Motor neuron (in vitro differentiated cells): ENCODE measurements at regions not wholly inside any gene's neighbourhood (a gene's known extent, or its start where the extent isn't known, plus 50 kb on each side); places are given as distances from the start of the nearest gene placed in this dataset.
"Not testable (repeated sequence)": the region's sequence is repeated elsewhere in the genome, so short reads cannot be mapped to it uniquely, and the experiment has no call there.

Experiments
- ATAC-seq, 8 experiments: fragments of 200-7000 bp; cut with Tn5 transposase; replicated peaks in 6 of 8; 2 replicates each; pipeline ENCODE4 v1.8.0; 2021; ENCODE audit warnings: mild to moderate bottlenecking in 8 of 8, moderate library complexity in 8 of 8
- H3K27ac ChIP-seq, 2 donors: fragments of 250-450 bp; sonication (Bioruptor Pico); 2 replicates each; pipeline ENCODE4 v1.9.0; 2021; ENCODE audit warnings: antibody characterized with exemption in 2 of 2, mild to moderate bottlenecking in 2 of 2, moderate library complexity in 1 of 2
- H3K4me1 ChIP-seq, 2 donors: fragments of 250-450 bp; sonication (Bioruptor Pico); replicated peaks in 1 of 2; 2 replicates each; pipeline ENCODE4 v1.6.1; 2021; ENCODE audit warnings: antibody characterized with exemption in 2 of 2, mild to moderate bottlenecking in 2 of 2, moderate library complexity in 1 of 2
- H3K4me3 ChIP-seq, 5 donors: fragments of 250-450 bp; sonication (Bioruptor Pico); 2 replicates each; pipeline ENCODE4 v1.9.0; 2021; ENCODE audit warnings: antibody characterized with exemption in 5 of 5, mild to moderate bottlenecking in 5 of 5, moderate library complexity in 4 of 5
- WGBS, 10 experiments: fragments of 450-650 bp; shearing (Covaris generic); methylation state at CpG; one replicate each; pipeline ENCODE4 v1.0.0; 2022; 5-methylcytosine and 5-hydroxymethylcytosine counted together
- in situ Hi-C, 9 experiments: fragments of 400-800 bp; cut with MboI; loops; one replicate each; pipeline ENCODE4 v1.15.0; 2021; ENCODE audit warnings: low sequenced_read_pairs in 9 of 9, low pct_unique_long_range_greater_than_20kb in 2 of 9; ENCODE audit not compliant: unreplicated experiment in 9 of 9

DNA sequence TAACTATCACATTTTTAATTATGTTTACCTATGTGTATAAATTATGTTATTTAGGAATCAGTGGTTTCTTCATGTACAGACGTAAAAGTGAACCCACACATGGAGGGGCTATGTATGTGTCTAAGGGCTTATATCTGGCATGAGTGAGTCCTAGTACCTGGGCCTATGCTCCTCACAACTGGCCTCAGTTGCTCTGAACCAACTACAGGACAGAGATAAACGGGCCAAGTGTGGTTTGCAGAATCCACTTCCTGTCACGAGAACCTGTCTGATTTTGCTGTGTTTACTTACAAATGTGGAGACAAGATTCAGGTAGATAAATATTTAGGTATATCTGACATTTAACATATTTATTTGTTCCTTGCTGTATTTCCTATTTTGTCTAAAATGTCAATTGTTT is 562.5 kb downstream of the TMEM121 start:
- H3K4me1 ChIP-seq, ATAC-seq, H3K4me3 ChIP-seq, in situ Hi-C loops, H3K27ac ChIP-seq: not testable (repeated sequence)
- WGBS, 10 experiments, result 0 to 40% (median 17%) methylated on average over 1 to 2 of the region's 3 CpGs; no CpG with 5 or more reads in 7 of the 10 experiments

DNA sequence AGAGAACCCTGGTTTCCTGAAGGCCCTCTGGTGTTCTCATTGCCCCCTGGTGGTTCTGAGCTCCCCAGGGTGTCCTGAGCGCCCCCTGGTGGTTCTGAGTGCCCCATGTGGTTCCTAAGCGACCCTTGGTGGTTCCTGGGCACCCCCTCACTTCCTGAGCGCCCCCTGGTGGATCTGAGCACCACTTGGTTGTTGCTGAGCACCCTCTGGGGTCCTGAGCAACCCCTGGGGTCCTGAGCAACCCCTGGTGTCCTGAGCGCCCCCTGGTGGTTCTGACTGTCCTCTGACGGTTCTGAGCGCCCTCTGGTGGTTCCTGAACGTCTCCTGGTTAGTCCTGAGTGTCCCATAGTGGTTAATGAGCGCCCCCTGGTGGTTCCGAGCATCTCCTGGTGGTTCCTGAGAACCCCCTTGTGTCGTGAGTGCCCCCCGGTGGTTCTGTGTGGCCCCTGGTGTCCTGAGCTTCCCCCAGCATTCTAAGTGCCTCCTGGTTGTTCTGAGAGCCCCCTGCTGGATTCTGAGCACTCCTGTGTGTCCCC is 568.3 kb downstream of the TMEM121 start:
- Histone ChIP-seq H3K4me1 (no peaks in the 10 kb centered on the region), H3K27ac (no peak overlapping the region), H3K4me3 (no peak overlapping the region)
- in situ Hi-C loops, result no loop called here
- peak in 1 of 8 experiments; percentile 84 for ATAC-seq
- WGBS, 10 experiments, result 0% methylated on average over 2 of the region's 11 CpGs; no CpG with 5 or more reads in 9 of the 10 experiments

- ATAC-seq, result no peak
- Histone ChIP-seq H3K27ac (no peak overlapping the region), H3K4me3 (no peak overlapping the region), H3K4me1 (no peaks in the 10 kb centered on the region)
- WGBS, 10 experiments, result 0 to 10% methylated on average over 1 to 2 of the region's 7 CpGs; no CpG with 5 or more reads in 8 of the 10 experiments
- in situ Hi-C loops, result no loop called here
Measured at GRCh38 chr14:106107703-106108102, 581.3 kb downstream of the TMEM121 start.

GRCh38 chr14:106109337-106109736 is 583.0 kb downstream of the TMEM121 start:
- ATAC-seq, result peak in 1 of 8 experiments; percentile 98
- in situ Hi-C loops, result no loop called here
- H3K4me3 ChIP-seq, result no peak overlapping the region
- no peaks in the 10 kb centered on the region for H3K4me1 ChIP-seq
- no peak overlapping the region for H3K27ac ChIP-seq
- WGBS, 10 experiments, result 0% methylated on average over 1 of the region's 1 CpG; no CpG with 5 or more reads in 9 of the 10 experiments

GRCh38 chr14:106115401-106115800 is 589.0 kb downstream of the TMEM121 start:
- Histone ChIP-seq H3K4me1 (no peaks in the 10 kb centered on the region), H3K4me3 (no peak overlapping the region), H3K27ac (no peak overlapping the region)
- in situ Hi-C loops, result no loop called here
- no peak for ATAC-seq
- 0 to 20% (median 15%) methylated on average over 1 to 2 of the region's 4 CpGs; no CpG with 5 or more reads in 7 of the 10 experiments for WGBS, 10 experiments

- ATAC-seq, result peak in 1 of 8 experiments; percentile 37
- no CpG with 5 or more reads among the region's 10 CpGs for WGBS, 10 experiments
- in situ Hi-C loops, H3K4me1 ChIP-seq, H3K27ac ChIP-seq, H3K4me3 ChIP-seq: not testable (repeated sequence)
Measured at GRCh38 chr14:106116339-106116930, 590.1 kb downstream of the TMEM121 start.

DNA sequence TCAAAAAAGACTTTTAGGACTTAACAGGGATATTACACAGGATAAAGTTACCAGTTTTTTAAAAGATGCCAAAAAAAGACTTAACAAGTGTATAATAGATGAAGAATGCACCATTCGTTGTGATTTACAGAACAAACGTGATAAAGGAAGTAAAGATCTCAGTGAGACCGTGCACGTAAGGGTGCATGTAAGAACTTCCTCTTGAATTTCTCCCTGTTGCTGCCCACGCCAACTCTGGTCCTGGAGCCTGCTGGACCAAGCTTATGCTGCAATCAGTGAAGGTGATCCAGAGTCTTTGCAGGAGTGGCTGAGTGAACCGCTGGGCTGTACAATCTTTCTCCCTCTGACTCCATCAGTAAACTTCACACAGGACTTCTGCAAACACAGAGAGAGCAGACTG is 593.7 kb downstream of the TMEM121 start:
- no peak for ATAC-seq
- Histone ChIP-seq H3K4me3 (no peak overlapping the region), H3K27ac (no peak overlapping the region), H3K4me1 (no peaks in the 10 kb centered on the region)
- in situ Hi-C loops, result no loop called here
- 0 to 62% (median 29%) methylated on average over 1 to 6 of the region's 6 CpGs for WGBS, 10 experiments

DNA sequence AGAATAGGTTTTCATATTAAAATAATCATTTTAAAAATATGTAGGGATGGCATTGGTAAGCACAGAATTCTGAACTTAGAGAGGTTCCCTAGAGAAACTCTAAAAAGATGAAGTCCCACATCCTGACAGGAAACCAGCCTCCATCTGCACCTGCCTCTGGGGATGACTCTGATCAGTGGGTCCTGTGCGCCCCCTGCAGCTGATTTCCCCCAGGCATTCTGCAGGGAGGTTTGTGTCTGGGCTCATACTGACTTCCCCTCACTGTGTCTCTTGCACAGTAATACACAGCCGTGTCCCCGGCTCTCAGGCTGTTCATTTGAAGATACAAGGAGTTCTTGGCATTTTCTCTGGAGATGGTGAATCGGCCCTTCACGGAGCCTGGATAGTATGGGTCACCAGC is 602.9 kb downstream of the TMEM121 start:
- in situ Hi-C loops, result no loop called here
- Histone ChIP-seq H3K4me1 (no peaks in the 10 kb centered on the region), H3K4me3 (no peak overlapping the region), H3K27ac (no peak overlapping the region)
- ATAC-seq, result no peak
- 80% methylated on average over 1 of the region's 5 CpGs; no CpG with 5 or more reads in 9 of the 10 experiments for WGBS, 10 experiments

- WGBS, 10 experiments, result 0 to 50% (median 13%) methylated on average over 1 to 7 of the region's 8 CpGs; no CpG with 5 or more reads in 1 of the 10 experiments
- ATAC-seq, in situ Hi-C loops: not testable (repeated sequence)
Measured at GRCh38 chr14:106129904-106130661, 603.7 kb downstream of the TMEM121 start.

GRCh38 chr14:106133126-106133525 is 606.7 kb downstream of the TMEM121 start:
- H3K27ac ChIP-seq, H3K4me1 ChIP-seq, in situ Hi-C loops, ATAC-seq, H3K4me3 ChIP-seq: not testable (repeated sequence)
- WGBS, 10 experiments, result 0 to 20% methylated on average over 1 of the region's 2 CpGs; no CpG with 5 or more reads in 8 of the 10 experiments

More at GRCh38 chr14:106129904-106130661, 603.7 kb downstream of the TMEM121 start:
- not testable (repeated sequence) for H3K4me3 ChIP-seq, H3K27ac ChIP-seq, H3K4me1 ChIP-seq

- no peak for ATAC-seq
- no peak overlapping the region for H3K27ac ChIP-seq
- 0 to 45% (median 10%) methylated on average over 2 to 5 of the region's 5 CpGs; no CpG with 5 or more reads in 3 of the 10 experiments for WGBS, 10 experiments
- H3K4me1 ChIP-seq, result no peaks in the 10 kb centered on the region
- in situ Hi-C loops, result no loop called here
- H3K4me3 ChIP-seq, result no peak overlapping the region
Measured at GRCh38 chr14:106134886-106135285, 608.5 kb downstream of the TMEM121 start.

GRCh38 chr14:106141242-106142220 is 615.1 kb downstream of the TMEM121 start:
- H3K4me3 ChIP-seq, result no peak overlapping the region
- ATAC-seq, result no peak
- WGBS, 10 experiments, result 36 to 100% (median 71%) methylated on average over 2 to 6 of the region's 18 CpGs; no CpG with 5 or more reads in 5 of the 10 experiments
- H3K27ac ChIP-seq, result no peak overlapping the region
- in situ Hi-C loops, result no loop called here
- no peaks in the 10 kb centered on the region for H3K4me1 ChIP-seq
